ENCODE measurements at regions not wholly inside any gene's neighbourhood (a gene's known extent, or its start where the extent isn't known, plus 50 kb on each side); places are given as distances from the start of the nearest gene placed in this dataset.

GRCh38 chr4:187268940-187269339, 545.3 kb upstream of the FAT1 start:
- H3K36me3 ChIP-seq (ENCODE audit: insufficient read depth, low read length), result no peaks in the 10 kb centered on the region
- Mint-ChIP-seq H3K9me3 (peaks cover 0 to 12% (median 3%) of the 10 kb centered on the region in 8 donors), H3K4me1 (no peaks in the 10 kb centered on the region), H3K4me3 (no peak overlapping the region), H3K27me3 (no peaks in the 10 kb centered on the region), H3K36me3 (no peaks in the 10 kb centered on the region), H3K27ac (no peak overlapping the region)
- intact Hi-C loops (cut with micrococcal nuclease), result no loop called here
- CTCF ChIA-PET (ENCODE audit: partially characterized antibody), result no interaction called here
- no peaks in the 10 kb centered on the region for H3K27me3 ChIP-seq (ENCODE audit: insufficient read depth, low read length)
- POLR2A ChIA-PET (ENCODE audit: partially characterized antibody), result no interaction called here
- no peak overlapping the region for H3K4me3 ChIP-seq (ENCODE audit: low read length in 2 of 2)
- peaks cover 0 to 8% of the 10 kb centered on the region in 2 donors for H3K9me3 ChIP-seq (ENCODE audit: control insufficient read depth in 1 of 2, low read length in 2 of 2)
- H3K27ac ChIP-seq (ENCODE audit: low read depth, low read length), result no peak overlapping the region
- H3K4me1 ChIP-seq (ENCODE audit: insufficient read depth, low read length), result no peaks in the 10 kb centered on the region
- DNase-seq, result no peak

GRCh38 chr4:187270154-187270553, 546.5 kb upstream of the FAT1 start:
- ChIA-PET CTCF (ENCODE audit: partially characterized antibody) (no interaction called here), POLR2A (ENCODE audit: partially characterized antibody) (no interaction called here)
- Mint-ChIP-seq H3K4me3 (no peak overlapping the region), H3K27ac (no peak overlapping the region), H3K4me1 (no peaks in the 10 kb centered on the region), H3K36me3 (no peaks in the 10 kb centered on the region), H3K9me3 (peaks cover 0 to 18% (median 3%) of the 10 kb centered on the region in 8 donors), H3K27me3 (no peaks in the 10 kb centered on the region)
- H3K9me3 ChIP-seq (ENCODE audit: control insufficient read depth in 1 of 2, low read length in 2 of 2), result peaks cover 0 to 8% of the 10 kb centered on the region in 2 donors
- H3K4me1 ChIP-seq (ENCODE audit: insufficient read depth, low read length), result no peaks in the 10 kb centered on the region
- H3K4me3 ChIP-seq (ENCODE audit: low read length in 2 of 2), result no peak overlapping the region
- DNase-seq, result no peak
- intact Hi-C loops (cut with micrococcal nuclease), result no loop called here
- H3K27me3 ChIP-seq (ENCODE audit: insufficient read depth, low read length), result no peaks in the 10 kb centered on the region
- no peaks in the 10 kb centered on the region for H3K36me3 ChIP-seq (ENCODE audit: insufficient read depth, low read length)
- H3K27ac ChIP-seq (ENCODE audit: low read depth, low read length), result no peak overlapping the region

- Histone ChIP-seq H3K4me3 (ENCODE audit: low read length in 2 of 2) (no peak overlapping the region), H3K4me1 (ENCODE audit: insufficient read depth, low read length) (no peaks in the 10 kb centered on the region), H3K27me3 (ENCODE audit: insufficient read depth, low read length) (no peaks in the 10 kb centered on the region), H3K9me3 (ENCODE audit: control insufficient read depth in 1 of 2, low read length in 2 of 2) (peaks cover 0 to 4% of the 10 kb centered on the region in 2 donors), H3K27ac (ENCODE audit: low read depth, low read length) (no peak overlapping the region), H3K36me3 (ENCODE audit: insufficient read depth, low read length) (no peaks in the 10 kb centered on the region)
- intact Hi-C loops (cut with micrococcal nuclease), result no loop called here
- no peaks in the 10 kb centered on the region for H3K36me3 Mint-ChIP-seq
- ChIA-PET POLR2A (ENCODE audit: partially characterized antibody) (no interaction called here), CTCF (ENCODE audit: partially characterized antibody) (no interaction called here)
- H3K27ac Mint-ChIP-seq, result no peak overlapping the region
- no peaks in the 10 kb centered on the region for H3K27me3 Mint-ChIP-seq
- no peak overlapping the region for H3K4me3 Mint-ChIP-seq
- H3K4me1 Mint-ChIP-seq, result no peaks in the 10 kb centered on the region
- DNase-seq, result no peak
- peaks cover 0 to 12% (median under 1%) of the 10 kb centered on the region in 8 donors for H3K9me3 Mint-ChIP-seq
Observed at GRCh38 chr4:187271848-187272247, 548.2 kb upstream of the FAT1 start.

GRCh38 chr4:187274153-187274552, 550.5 kb upstream of the FAT1 start:
- no peak overlapping the region for H3K4me3 Mint-ChIP-seq
- Histone ChIP-seq H3K36me3 (ENCODE audit: insufficient read depth, low read length) (no peaks in the 10 kb centered on the region), H3K4me1 (ENCODE audit: insufficient read depth, low read length) (no peaks in the 10 kb centered on the region), H3K27ac (ENCODE audit: low read depth, low read length) (no peak overlapping the region), H3K27me3 (ENCODE audit: insufficient read depth, low read length) (no peaks in the 10 kb centered on the region), H3K4me3 (ENCODE audit: low read length in 2 of 2) (no peak overlapping the region), H3K9me3 (ENCODE audit: control insufficient read depth in 1 of 2, low read length in 2 of 2) (no peaks in the 10 kb centered on the region)
- H3K4me1 Mint-ChIP-seq, result no peaks in the 10 kb centered on the region
- no peaks in the 10 kb centered on the region for H3K36me3 Mint-ChIP-seq
- no peak overlapping the region for H3K27ac Mint-ChIP-seq
- peaks cover 0 to 12% (median 3%) of the 10 kb centered on the region in 8 donors for H3K9me3 Mint-ChIP-seq
- ChIA-PET POLR2A (ENCODE audit: partially characterized antibody) (no interaction called here), CTCF (ENCODE audit: partially characterized antibody) (interaction anchor here (1.4 kb wide), 1 partner anchor 27 kb away, joined by 3 read pairs; no protein-coding TSS in a partner anchor)
- intact Hi-C loops (cut with micrococcal nuclease), result no loop called here
- DNase-seq, result no peak
- no peaks in the 10 kb centered on the region for H3K27me3 Mint-ChIP-seq

- intact Hi-C loops (cut with micrococcal nuclease), result no loop called here
Observed at GRCh38 chr4:187276736-187277408, 553.2 kb upstream of the FAT1 start.

GRCh38 chr4:187283201-187283955, 559.7 kb upstream of the FAT1 start:
- Histone ChIP-seq H3K27ac (ENCODE audit: low read depth, low read length) (no peak overlapping the region), H3K9me3 (ENCODE audit: control insufficient read depth in 1 of 2, low read length in 2 of 2) (peaks cover 0 to 3% of the 10 kb centered on the region in 2 donors), H3K4me3 (ENCODE audit: low read length in 2 of 2) (no peak overlapping the region), H3K27me3 (ENCODE audit: insufficient read depth, low read length) (no peaks in the 10 kb centered on the region), H3K4me1 (ENCODE audit: insufficient read depth, low read length) (no peaks in the 10 kb centered on the region), H3K36me3 (ENCODE audit: insufficient read depth, low read length) (no peaks in the 10 kb centered on the region)
- Mint-ChIP-seq H3K27me3 (no peaks in the 10 kb centered on the region), H3K36me3 (no peaks in the 10 kb centered on the region), H3K9me3 (peaks cover 0 to 21% (median 10%) of the 10 kb centered on the region in 8 donors), H3K27ac (no peak overlapping the region), H3K4me3 (no peak overlapping the region), H3K4me1 (no peaks in the 10 kb centered on the region)
- DNase-seq, result no peak
- ChIA-PET POLR2A (ENCODE audit: partially characterized antibody) (no interaction called here), CTCF (ENCODE audit: partially characterized antibody) (no interaction called here)
- intact Hi-C loops (cut with micrococcal nuclease), result no loop called here

More at GRCh38 chr4:187276736-187277408, 553.2 kb upstream of the FAT1 start:
- H3K36me3 Mint-ChIP-seq, result no peaks in the 10 kb centered on the region
- peaks cover 0 to 17% (median 10%) of the 10 kb centered on the region in 8 donors for H3K9me3 Mint-ChIP-seq
- no peaks in the 10 kb centered on the region for H3K36me3 ChIP-seq (ENCODE audit: insufficient read depth, low read length)
- no peak overlapping the region for H3K4me3 Mint-ChIP-seq
- no peaks in the 10 kb centered on the region for H3K27me3 ChIP-seq (ENCODE audit: insufficient read depth, low read length)
- H3K4me1 Mint-ChIP-seq, result no peaks in the 10 kb centered on the region
- no peak overlapping the region for H3K27ac Mint-ChIP-seq
- POLR2A ChIA-PET (ENCODE audit: partially characterized antibody), result no interaction called here
- no peak overlapping the region for H3K4me3 ChIP-seq (ENCODE audit: low read length in 2 of 2)
- H3K27ac ChIP-seq (ENCODE audit: low read depth, low read length), result no peak overlapping the region
- peaks cover 0 to 3% of the 10 kb centered on the region in 2 donors for H3K9me3 ChIP-seq (ENCODE audit: control insufficient read depth in 1 of 2, low read length in 2 of 2)
- CTCF ChIA-PET (ENCODE audit: partially characterized antibody), result no interaction called here
- no peaks in the 10 kb centered on the region for H3K27me3 Mint-ChIP-seq
- DNase-seq, result no peak
- no peaks in the 10 kb centered on the region for H3K4me1 ChIP-seq (ENCODE audit: insufficient read depth, low read length)

GRCh38 chr4:187286525-187286924, 562.9 kb upstream of the FAT1 start:
- POLR2A ChIA-PET (ENCODE audit: partially characterized antibody), result no interaction called here

More at GRCh38 chr4:187286525-187286924, 562.9 kb upstream of the FAT1 start:
- H3K9me3 Mint-ChIP-seq, result peaks cover 0 to 15% (median 5%) of the 10 kb centered on the region in 8 donors
- Histone ChIP-seq H3K27me3 (ENCODE audit: insufficient read depth, low read length) (no peaks in the 10 kb centered on the region), H3K36me3 (ENCODE audit: insufficient read depth, low read length) (no peaks in the 10 kb centered on the region), H3K9me3 (ENCODE audit: control insufficient read depth in 1 of 2, low read length in 2 of 2) (no peaks in the 10 kb centered on the region), H3K4me1 (ENCODE audit: insufficient read depth, low read length) (no peaks in the 10 kb centered on the region), H3K27ac (ENCODE audit: low read depth, low read length) (no peak overlapping the region), H3K4me3 (ENCODE audit: low read length in 2 of 2) (no peak overlapping the region)
- no peak for DNase-seq
- intact Hi-C loops (cut with micrococcal nuclease), result no loop called here
- no peak overlapping the region for H3K27ac Mint-ChIP-seq
- CTCF ChIA-PET (ENCODE audit: partially characterized antibody), result no interaction called here
- H3K4me3 Mint-ChIP-seq, result no peak overlapping the region
- H3K4me1 Mint-ChIP-seq, result no peaks in the 10 kb centered on the region
- no peaks in the 10 kb centered on the region for H3K36me3 Mint-ChIP-seq
- no peaks in the 10 kb centered on the region for H3K27me3 Mint-ChIP-seq

All from CD4-positive, alpha-beta memory T cell (primary cell).